GM10266 (cell line): ENCODE measurements at regions not wholly inside any gene's neighbourhood (a gene's known extent, or its start where the extent isn't known, plus 50 kb on each side); places are given as distances from the start of the nearest gene placed in this dataset.
"Not testable (repeated sequence)": the region's sequence is repeated elsewhere in the genome, so short reads cannot be mapped to it uniquely, and the experiment has no call there.

Source experiments
- DNase-seq: peaks from one replicate; pipeline ENCODE4 v3.0.0; 2012; ENCODE audit errors: extremely low spot score
- TF ChIP-seq, protein P1 (sequence below): IDR thresholded peaks from 2 replicates; pipeline ENCODE4 v1.5.1; 2012; ENCODE audit warnings: mild to moderate bottlenecking, low read depth; ENCODE audit not compliant: control insufficient read depth, insufficient read depth; ENCODE audit errors: missing control alignments

DNA sequence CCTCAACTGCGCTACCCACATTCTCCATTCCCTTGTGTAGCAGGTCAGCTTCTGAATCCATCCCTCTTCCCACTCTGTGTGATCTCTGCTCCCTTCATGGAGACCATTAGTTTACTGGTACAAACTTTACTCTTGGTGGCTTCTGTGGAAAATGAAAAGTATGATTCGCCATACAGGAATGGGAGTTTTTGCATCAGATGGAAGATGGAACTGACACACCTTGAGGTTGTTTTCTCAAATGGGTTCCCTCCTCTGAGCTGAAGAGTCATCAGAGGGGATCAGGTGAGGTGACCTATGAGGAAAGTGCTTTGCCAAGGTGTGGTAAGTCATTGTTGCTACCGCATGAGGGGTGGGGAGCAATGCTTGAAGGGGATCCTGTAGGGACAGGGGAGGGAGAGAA is 266.8 kb downstream of the INHBA start:
- TF ChIP-seq, protein P1, sequence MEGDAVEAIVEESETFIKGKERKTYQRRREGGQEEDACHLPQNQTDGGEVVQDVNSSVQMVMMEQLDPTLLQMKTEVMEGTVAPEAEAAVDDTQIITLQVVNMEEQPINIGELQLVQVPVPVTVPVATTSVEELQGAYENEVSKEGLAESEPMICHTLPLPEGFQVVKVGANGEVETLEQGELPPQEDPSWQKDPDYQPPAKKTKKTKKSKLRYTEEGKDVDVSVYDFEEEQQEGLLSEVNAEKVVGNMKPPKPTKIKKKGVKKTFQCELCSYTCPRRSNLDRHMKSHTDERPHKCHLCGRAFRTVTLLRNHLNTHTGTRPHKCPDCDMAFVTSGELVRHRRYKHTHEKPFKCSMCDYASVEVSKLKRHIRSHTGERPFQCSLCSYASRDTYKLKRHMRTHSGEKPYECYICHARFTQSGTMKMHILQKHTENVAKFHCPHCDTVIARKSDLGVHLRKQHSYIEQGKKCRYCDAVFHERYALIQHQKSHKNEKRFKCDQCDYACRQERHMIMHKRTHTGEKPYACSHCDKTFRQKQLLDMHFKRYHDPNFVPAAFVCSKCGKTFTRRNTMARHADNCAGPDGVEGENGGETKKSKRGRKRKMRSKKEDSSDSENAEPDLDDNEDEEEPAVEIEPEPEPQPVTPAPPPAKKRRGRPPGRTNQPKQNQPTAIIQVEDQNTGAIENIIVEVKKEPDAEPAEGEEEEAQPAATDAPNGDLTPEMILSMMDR: no peak
- DNase-seq: no peak

- DNase-seq: not testable (repeated sequence)
Observed at GRCh38 chr7:41435020-41435419, 267.9 kb downstream of the INHBA start.

DNA sequence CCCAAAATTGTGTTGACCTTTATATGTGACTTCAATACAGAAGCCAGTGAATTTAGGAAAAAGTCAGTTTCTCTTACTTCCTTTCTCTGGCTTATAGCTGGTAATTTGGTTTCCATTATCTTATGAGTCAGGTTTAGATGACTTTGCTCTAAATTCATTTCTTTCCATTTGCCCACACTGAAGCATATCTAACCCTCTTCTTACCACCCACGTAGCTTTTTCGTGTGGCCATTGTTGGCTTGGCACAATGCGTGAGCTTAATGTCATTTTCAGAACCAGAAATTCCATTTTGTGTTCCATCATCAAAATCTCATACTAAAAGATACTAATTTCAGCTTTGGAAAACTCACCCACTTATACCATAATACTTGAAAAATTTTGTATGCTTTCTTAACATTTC is 271.2 kb downstream of the INHBA start:
- TF ChIP-seq, protein P1: no peak
- no peak for DNase-seq

DNA sequence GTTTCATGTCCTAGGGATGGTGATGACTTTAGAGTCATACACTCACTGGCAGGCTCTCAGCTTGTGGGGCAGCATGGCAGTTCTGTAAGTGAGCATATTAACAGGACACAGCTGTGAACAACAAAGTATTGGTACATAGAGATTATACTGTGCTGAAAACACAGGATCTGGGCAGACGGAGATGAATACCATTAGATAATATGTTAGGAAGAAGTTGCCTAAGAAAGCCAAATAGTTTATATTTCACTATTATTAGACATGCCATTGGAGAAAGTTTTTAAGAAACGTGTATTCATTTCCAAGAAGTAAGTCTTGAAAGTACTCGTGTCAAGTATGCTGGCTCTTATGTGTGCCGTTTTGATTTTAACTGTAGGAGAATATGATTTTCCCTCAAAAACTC is 274.5 kb downstream of the INHBA start:
- TF ChIP-seq, protein P1: no peak
- no peak for DNase-seq

GRCh38 chr7:41425926-41426325 is 277.0 kb downstream of the INHBA start:
- TF ChIP-seq, protein P1: no peak
- no peak for DNase-seq

DNA sequence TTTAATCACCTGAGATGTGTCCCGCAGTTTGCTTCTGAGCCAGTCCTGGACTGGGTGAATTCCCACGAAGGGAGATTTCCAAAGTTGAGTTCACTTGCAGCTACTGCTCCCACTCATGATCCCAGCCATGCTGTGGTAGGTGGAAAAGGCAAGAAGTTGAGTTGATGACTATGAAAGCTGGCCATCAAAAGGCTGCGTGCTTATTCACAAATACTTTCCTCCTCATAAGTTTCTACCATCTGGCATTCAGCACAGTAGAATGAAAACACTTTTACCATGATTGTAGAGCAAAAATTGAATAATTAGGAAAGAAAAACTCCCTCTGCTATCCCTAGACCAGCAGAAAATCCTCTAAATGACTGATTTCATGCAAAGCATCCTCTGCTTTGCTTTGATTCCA is 281.8 kb downstream of the INHBA start:
- TF ChIP-seq, protein P1: no peak
- no peak for DNase-seq

GRCh38 chr7:41420421-41420820 is 282.5 kb downstream of the INHBA start:
- no peak for DNase-seq
- TF ChIP-seq, protein P1: no peak

GRCh38 chr7:41418337-41418736 is 284.6 kb downstream of the INHBA start:
- no peak for DNase-seq
- TF ChIP-seq, protein P1: no peak
